GM18951 (cell line): ENCODE measurements at regions not wholly inside any gene's neighbourhood (a gene's known extent, or its start where the extent isn't known, plus 50 kb on each side); places are given as distances from the start of the nearest gene placed in this dataset.

Experiments
- POLR2A ChIP-seq: IDR thresholded peaks from 4 replicates; pipeline ENCODE4 v1.6.1; 2011; ENCODE audit warnings: mild to moderate bottlenecking; ENCODE audit not compliant: insufficient read length, insufficient read depth; ENCODE audit errors: extremely low read depth
- in situ Hi-C: fragments of 300-500 bp; cut with MboI; formaldehyde crosslinking; loops from one replicate; pipeline ENCODE4 v1.12.0; 2022; ENCODE audit warnings: low sequenced_read_pairs, mixed read lengths, inconsistent platforms; ENCODE audit not compliant: unreplicated experiment

GRCh38 chr3:162489853-162490252 is 993.2 kb downstream of the OTOL1 start:
- in situ Hi-C loops, result no loop called here
- TF ChIP-seq POLR2A, result no peak

GRCh38 chr3:162491952-162492351 is 995.3 kb downstream of the OTOL1 start:
- in situ Hi-C loops, result no loop called here
- TF ChIP-seq POLR2A, result no peak

- TF ChIP-seq POLR2A, result no peak
- in situ Hi-C loops, result no loop called here
These were observed 996.0 kb downstream of the OTOL1 start for GRCh38 chr3:162492446-162493081.

- in situ Hi-C loops, result no loop called here
- no peak for TF ChIP-seq POLR2A
These were observed 1002.0 kb downstream of the OTOL1 start for GRCh38 chr3:162498626-162499025.

GRCh38 chr3:162507397-162507796 is 1010.8 kb downstream of the OTOL1 start:
- TF ChIP-seq POLR2A, result no peak
- in situ Hi-C loops, result no loop called here

GRCh38 chr3:162512488-162512887 is 1015.9 kb downstream of the OTOL1 start:
- in situ Hi-C loops, result no loop called here
- TF ChIP-seq POLR2A, result no peak

GRCh38 chr3:162517110-162517509 is 1020.5 kb downstream of the OTOL1 start:
- in situ Hi-C loops, result no loop called here
- no peak for TF ChIP-seq POLR2A

GRCh38 chr3:162521669-162522068 is 1025.1 kb downstream of the OTOL1 start:
- TF ChIP-seq POLR2A, result no peak
- in situ Hi-C loops, result no loop called here

- in situ Hi-C loops, result no loop called here
These were observed 1028.6 kb downstream of the OTOL1 start for GRCh38 chr3:162525066-162525742.

GRCh38 chr3:162525771-162526170 is 1029.2 kb downstream of the OTOL1 start:
- TF ChIP-seq POLR2A, result no peak
- in situ Hi-C loops, result no loop called here

More at GRCh38 chr3:162525066-162525742, 1028.6 kb downstream of the OTOL1 start:
- no peak for TF ChIP-seq POLR2A

GRCh38 chr3:162534431-162534830 is 1037.8 kb downstream of the OTOL1 start:
- in situ Hi-C loops, result no loop called here
- no peak for TF ChIP-seq POLR2A

GRCh38 chr3:162538491-162538890 is 1041.9 kb downstream of the OTOL1 start:
- TF ChIP-seq POLR2A, result no peak
- in situ Hi-C loops, result no loop called here

- no peak for TF ChIP-seq POLR2A
- in situ Hi-C loops, result no loop called here
These were observed 1042.3 kb downstream of the OTOL1 start for GRCh38 chr3:162538906-162539305.

GRCh38 chr3:162540421-162540820 is 1043.8 kb downstream of the OTOL1 start:
- in situ Hi-C loops, result no loop called here
- TF ChIP-seq POLR2A, result no peak
